Smooth muscle cell (in vitro differentiated cells): ENCODE measurements at regions not wholly inside any gene's neighbourhood (a gene's known extent, or its start where the extent isn't known, plus 50 kb on each side); places are given as distances from the start of the nearest gene placed in this dataset.

Source experiments
- DNase-seq: peaks from one replicate; lab custom pipeline; 2025; ENCODE audit not compliant: unreplicated experiment; lab: John Stamatoyannopoulos, UW
- H2AFZ ChIP-seq: fragments of 200-600 bp; sonication (generic); 2 replicates; pipeline ENCODE4 v1.6.0; 2016; ENCODE audit warnings: antibody characterized with exemption, low read depth, mild to moderate bottlenecking
- H3F3A ChIP-seq: fragments of 200-600 bp; sonication (generic); 2 replicates; pipeline ENCODE4 v1.6.0; 2017; ENCODE audit warnings: antibody characterized with exemption, low read depth
- H3K27ac ChIP-seq: fragments of 200-600 bp; sonication (generic); 2 replicates; pipeline ENCODE4 v1.5.1; 2016; ENCODE audit warnings: low read depth, mild to moderate bottlenecking
- H3K27me3 ChIP-seq: fragments of 200-600 bp; sonication (generic); 2 replicates; pipeline ENCODE4 v1.6.1; 2016; ENCODE audit warnings: low read depth, mild to moderate bottlenecking
- H3K36me3 ChIP-seq: fragments of 200-600 bp; sonication (generic); 2 replicates; pipeline ENCODE4 v1.5.1; 2016; ENCODE audit warnings: low read depth
- H3K4me1 ChIP-seq: fragments of 200-600 bp; sonication (generic); 2 replicates; pipeline ENCODE4 v1.5.1; 2016; ENCODE audit warnings: low read depth
- H3K4me2 ChIP-seq: fragments of 200-600 bp; sonication (generic); 2 replicates; pipeline ENCODE4 v1.6.0; 2016; ENCODE audit warnings: mild to moderate bottlenecking
- H3K4me3 ChIP-seq: fragments of 200-600 bp; sonication (generic); 2 replicates; pipeline ENCODE4 v1.5.1; 2016; ENCODE audit warnings: mild to moderate bottlenecking
- H3K79me2 ChIP-seq: fragments of 200-600 bp; sonication (generic); 2 replicates; pipeline ENCODE4 v1.6.0; 2016; ENCODE audit warnings: low read depth, mild to moderate bottlenecking
- H3K9ac ChIP-seq: fragments of 200-600 bp; sonication (generic); 2 replicates; pipeline ENCODE4 v1.6.0; 2016; ENCODE audit warnings: low read depth
- H3K9me3 ChIP-seq: fragments of 200-600 bp; sonication (generic); replicated peaks from 2 replicates; pipeline ENCODE4 v1.5.1; 2016; ENCODE audit warnings: low read depth
- H4K20me1 ChIP-seq: fragments of 200-600 bp; sonication (generic); 2 replicates; pipeline ENCODE4 v1.6.0; 2016; ENCODE audit warnings: low read depth
- CTCF ChIP-seq: fragments of 200-600 bp; sonication (generic); IDR thresholded peaks from 2 replicates; pipeline ENCODE4 v1.5.1; 2017; ENCODE audit warnings: borderline replicate concordance, mild to moderate bottlenecking, antibody characterized with exemption; ENCODE audit not compliant: insufficient read depth, poor library complexity, severe bottlenecking
- WGBS: methylation state at CpG from one replicate; pipeline ENCODE4 v1.1.7; 2016; ENCODE audit warnings: low lambda C conversion rate; 5-methylcytosine and 5-hydroxymethylcytosine counted together

GRCh38 chr2:64866797-64867196 lies 122.4 kb upstream of the SLC1A4 start:
- DNase-seq: no peak
- TF ChIP-seq CTCF: no peak
- Histone ChIP-seq H3K9me3 (no peaks in the 10 kb centered on the region), H3K27me3 (no peaks in the 10 kb centered on the region), H3K79me2 (no peaks in the 10 kb centered on the region), H3K9ac (no peak overlapping the region), H3F3A (no peaks in the 10 kb centered on the region), H3K4me2 (peak overlapping the region; percentile 97), H3K4me3 (no peak overlapping the region), H2AFZ (peak overlapping the region; percentile 3), H4K20me1 (no peaks in the 10 kb centered on the region), H3K4me1 (no peaks in the 10 kb centered on the region), H3K36me3 (no peaks in the 10 kb centered on the region), H3K27ac (no peak overlapping the region)
- 40% methylated on average over 8 of the region's 8 CpGs for WGBS

GRCh38 chr2:64867253-64867996 lies 121.8 kb upstream of the SLC1A4 start:
- no peaks in the 10 kb centered on the region for H3K36me3 ChIP-seq
- no peak overlapping the region for H2AFZ ChIP-seq
- H3K27me3 ChIP-seq: no peaks in the 10 kb centered on the region
- no peak overlapping the region for H3K4me3 ChIP-seq
- no peaks in the 10 kb centered on the region for H3F3A ChIP-seq
- no peak for TF ChIP-seq CTCF
- no peak overlapping the region for H3K9ac ChIP-seq
- no peaks in the 10 kb centered on the region for H3K79me2 ChIP-seq
- H4K20me1 ChIP-seq: no peaks in the 10 kb centered on the region
- no peaks in the 10 kb centered on the region for H3K4me1 ChIP-seq
- no peak for DNase-seq
- no peak overlapping the region for H3K4me2 ChIP-seq
- WGBS: 92% methylated on average over 9 of the region's 9 CpGs
- H3K9me3 ChIP-seq: no peaks in the 10 kb centered on the region
- H3K27ac ChIP-seq: no peak overlapping the region

GRCh38 chr2:64869126-64869525 lies 120.1 kb upstream of the SLC1A4 start:
- Histone ChIP-seq H3K27me3 (no peaks in the 10 kb centered on the region), H3K4me1 (no peaks in the 10 kb centered on the region), H3K4me2 (no peak overlapping the region), H3F3A (peaks cover 3% of the 10 kb centered on the region), H3K9me3 (no peaks in the 10 kb centered on the region), H3K9ac (no peak overlapping the region), H3K27ac (no peak overlapping the region), H3K36me3 (no peaks in the 10 kb centered on the region), H4K20me1 (no peaks in the 10 kb centered on the region), H3K79me2 (no peaks in the 10 kb centered on the region), H2AFZ (no peak overlapping the region), H3K4me3 (no peak overlapping the region)
- 83% methylated on average over 10 of the region's 10 CpGs for WGBS
- no peak for TF ChIP-seq CTCF
- no peak for DNase-seq

- peak overlapping the region; percentile 42 for H3K4me2 ChIP-seq
- H3K4me3 ChIP-seq: no peak overlapping the region
- H3K36me3 ChIP-seq: no peaks in the 10 kb centered on the region
- H3K79me2 ChIP-seq: no peaks in the 10 kb centered on the region
- H2AFZ ChIP-seq: peak overlapping the region; percentile 29
- H3K9me3 ChIP-seq: no peaks in the 10 kb centered on the region
- peaks cover 18% of the 10 kb centered on the region for H3F3A ChIP-seq
- H3K27me3 ChIP-seq: no peaks in the 10 kb centered on the region
- H3K9ac ChIP-seq: no peak overlapping the region
- DNase-seq: peak; percentile 62
- WGBS: 0% methylated on average over 13 of the region's 14 CpGs
- TF ChIP-seq CTCF: peak; percentile 96
- no peak overlapping the region for H3K27ac ChIP-seq
- H4K20me1 ChIP-seq: no peaks in the 10 kb centered on the region
- H3K4me1 ChIP-seq: peaks cover 23% of the 10 kb centered on the region
Observed at GRCh38 chr2:64873472-64873924, 115.7 kb upstream of the SLC1A4 start.
